ENCODE measurements at regions not wholly inside any gene's neighbourhood (a gene's known extent, or its start where the extent isn't known, plus 50 kb on each side); places are given as distances from the start of the nearest gene placed in this dataset.

DNA sequence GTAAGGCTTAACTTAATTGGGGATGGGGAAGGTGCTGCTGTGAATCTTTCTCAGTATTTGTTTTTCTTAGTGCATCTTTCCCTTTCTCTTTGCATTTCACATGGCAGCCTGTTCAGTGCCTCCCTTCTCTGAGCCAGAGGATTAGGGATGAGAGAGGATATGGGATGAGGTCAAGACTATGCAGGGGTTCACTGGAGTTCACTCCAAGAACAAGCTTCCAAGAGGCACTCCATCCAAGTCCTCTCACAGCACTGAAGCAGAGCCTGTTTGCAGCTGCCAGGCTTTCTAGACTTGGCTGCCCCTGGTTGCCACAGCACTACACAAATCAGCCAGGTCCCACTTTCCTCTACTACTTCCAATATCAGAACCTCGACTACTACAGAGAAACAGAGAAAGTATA is 80.3 kb upstream of the GYPC start:
- TF ChIP-seq, protein P1, sequence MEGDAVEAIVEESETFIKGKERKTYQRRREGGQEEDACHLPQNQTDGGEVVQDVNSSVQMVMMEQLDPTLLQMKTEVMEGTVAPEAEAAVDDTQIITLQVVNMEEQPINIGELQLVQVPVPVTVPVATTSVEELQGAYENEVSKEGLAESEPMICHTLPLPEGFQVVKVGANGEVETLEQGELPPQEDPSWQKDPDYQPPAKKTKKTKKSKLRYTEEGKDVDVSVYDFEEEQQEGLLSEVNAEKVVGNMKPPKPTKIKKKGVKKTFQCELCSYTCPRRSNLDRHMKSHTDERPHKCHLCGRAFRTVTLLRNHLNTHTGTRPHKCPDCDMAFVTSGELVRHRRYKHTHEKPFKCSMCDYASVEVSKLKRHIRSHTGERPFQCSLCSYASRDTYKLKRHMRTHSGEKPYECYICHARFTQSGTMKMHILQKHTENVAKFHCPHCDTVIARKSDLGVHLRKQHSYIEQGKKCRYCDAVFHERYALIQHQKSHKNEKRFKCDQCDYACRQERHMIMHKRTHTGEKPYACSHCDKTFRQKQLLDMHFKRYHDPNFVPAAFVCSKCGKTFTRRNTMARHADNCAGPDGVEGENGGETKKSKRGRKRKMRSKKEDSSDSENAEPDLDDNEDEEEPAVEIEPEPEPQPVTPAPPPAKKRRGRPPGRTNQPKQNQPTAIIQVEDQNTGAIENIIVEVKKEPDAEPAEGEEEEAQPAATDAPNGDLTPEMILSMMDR (conservative IDR thresholded peaks at IDR 0.05; ENCODE audit: low read depth, low read length), result no peak
- TF ChIP-seq EZH2 (IDR thresholded peaks at IDR 0.05; ENCODE audit: borderline replicate concordance, low read depth, low read length, poor library complexity, severe bottlenecking), result no peak
